HCT116 (cell line): ENCODE measurements at regions not wholly inside any gene's neighbourhood (a gene's known extent, or its start where the extent isn't known, plus 50 kb on each side); places are given as distances from the start of the nearest gene placed in this dataset.

Experiments
- ATAC-seq: fragments of 200-7000 bp; cut with Tn5 transposase; 2 replicates; pipeline ENCODE4 v1.9.1; 2020; ENCODE audit warnings: mild to moderate bottlenecking, moderate library complexity
- BruUV-seq: library from RNA; stranded (reverse); fragments of 400-500 nt; replicated peaks from 2 replicates; lab custom pipeline; 2021; lab: Mats Ljungman, UMichigan
- CTCF ChIA-PET: fragments of 300-600 bp; sonication (Branson Sonifier 250); formaldehyde crosslinking; loops from one replicate; lab custom pipeline; 2021; ENCODE audit warnings: antibody characterized with exemption; lab: Charles Lee
- POLR2A ChIA-PET: fragments of 300-600, 350-600 bp; sonication (Branson Sonifier 250); formaldehyde crosslinking; loops from one replicate; lab custom pipeline; 2021; ENCODE audit warnings: antibody characterized with exemption; lab: Charles Lee
- RAD21 ChIA-PET, 2 experiments: fragments of 300-600 bp; sonication (Branson Sonifier 250); formaldehyde crosslinking; loops; one replicate each; lab custom pipeline; 2023; ENCODE audit warnings: low total read pairs in 2 of 2; ENCODE audit not compliant: uncharacterized antibody in 2 of 2, unreplicated experiment in 2 of 2, low non-redundant PET in 1 of 2; lab: Charles Lee
- DNase-seq: peaks from one replicate; pipeline ENCODE4 v3.0.0-alpha.2; 2010; ENCODE audit warnings: low read depth, low spot score
- H2AFZ ChIP-seq: fragments of 200-600 bp; shearing (Covaris generic), sonication (generic); 2 replicates; pipeline ENCODE4 v1.6.1; 2017; ENCODE audit warnings: low read depth, mixed run types, mixed read lengths, antibody characterized with exemption, low read length; ENCODE audit not compliant: poor library complexity, severe bottlenecking
- H3K27ac ChIP-seq: 2 replicates; pipeline ENCODE4 v1.5.1; 2012; ENCODE audit warnings: low read depth, low read length
- H3K27me3 ChIP-seq: fragments of 200-600 bp; sonication (generic); 2 replicates; pipeline ENCODE4 v1.6.1; 2016; ENCODE audit warnings: mixed run types, low read length, mixed read lengths; ENCODE audit not compliant: insufficient read depth
- H3K36me3 ChIP-seq, 2 experiments: fragments of 200-500 bp in 1 of 2; fragments of 200-600 bp in 1 of 2; sonication (Bioruptor generic) in 1 of 2; sonication (generic) in 1 of 2; 2 replicates each; pipeline versions ENCODE4 v1.5.1 to v1.6.1; 2014 to 2016; ENCODE audit warnings: low read length in 2 of 2, inconsistent platforms in 1 of 2, mixed read lengths in 1 of 2, mixed run types in 1 of 2; ENCODE audit not compliant: insufficient read depth in 2 of 2, control insufficient read depth in 1 of 2
- H3K4me1 ChIP-seq, 2 experiments: fragments of 200-600 bp in 1 of 2; sonication (generic) in 1 of 2; 2 replicates each; pipeline versions ENCODE4 v1.5.1 to v1.6.1; 2012 to 2017; ENCODE audit warnings: low read length in 2 of 2, inconsistent platforms in 1 of 2, mild to moderate bottlenecking in 1 of 2, mixed read lengths in 1 of 2, mixed run types in 1 of 2, moderate library complexity in 1 of 2; ENCODE audit not compliant: insufficient read depth in 2 of 2, control insufficient read depth in 1 of 2
- H3K4me2 ChIP-seq: fragments of 200-600 bp; sonication (generic); 2 replicates; pipeline ENCODE4 v1.6.1; 2017; ENCODE audit warnings: mixed run types, low read length, mixed read lengths
- H3K4me3 ChIP-seq, 2 experiments: fragments of 200-600 bp in 1 of 2; sonication (generic) in 1 of 2; replicated peaks in 1 of 2; 2 replicates each; pipeline ENCODE4 v1.5.1; 2011 to 2016; ENCODE audit warnings: low read length in 2 of 2, control low read depth in 1 of 2, low read depth in 1 of 2, mild to moderate bottlenecking in 1 of 2, mixed read lengths in 1 of 2, mixed run types in 1 of 2
- H3K79me2 ChIP-seq: fragments of 200-600 bp; sonication (generic); 2 replicates; pipeline ENCODE4 v1.6.1; 2017; ENCODE audit warnings: mild to moderate bottlenecking, mixed run types, low read length, moderate library complexity, mixed read lengths; ENCODE audit not compliant: insufficient read depth
- H3K9ac ChIP-seq: fragments of 200-600 bp; sonication (generic); 2 replicates; pipeline ENCODE4 v1.6.1; 2016; ENCODE audit warnings: low read length, mixed read lengths
- H3K9me2 ChIP-seq: fragments of 200-600 bp; sonication (generic), shearing (Covaris generic); 2 replicates; pipeline ENCODE4 v1.6.1; 2017; ENCODE audit warnings: mixed run types, mild to moderate bottlenecking, moderate library complexity; ENCODE audit not compliant: insufficient read depth
- H3K9me3 ChIP-seq, 2 experiments: fragments of 200-500 bp in 1 of 2; fragments of 200-600 bp in 1 of 2; sonication (Bioruptor generic) in 1 of 2; sonication (generic) in 1 of 2; 2 replicates each; pipeline ENCODE4 v1.6.1; 2014 to 2017; ENCODE audit warnings: low read length in 2 of 2, mixed read lengths in 2 of 2, inconsistent platforms in 1 of 2, low read depth in 1 of 2, mild to moderate bottlenecking in 1 of 2, mixed run types in 1 of 2, moderate library complexity in 1 of 2; ENCODE audit not compliant: control insufficient read depth in 1 of 2, insufficient read depth in 1 of 2
- H4K20me1 ChIP-seq: fragments of 200-600 bp; sonication (generic), shearing (Covaris generic); 2 replicates; pipeline ENCODE4 v1.6.1; 2017; ENCODE audit warnings: mixed run types, mild to moderate bottlenecking, moderate library complexity; ENCODE audit not compliant: insufficient read depth
- ELF1 ChIP-seq: IDR thresholded peaks from 2 replicates; pipeline ENCODE4 v1.6.1; 2012; ENCODE audit warnings: low read depth, borderline replicate concordance
- EZH2 ChIP-seq: fragments of 200-600 bp; sonication (generic); IDR thresholded peaks from 2 replicates; pipeline ENCODE4 v1.6.1; 2017; ENCODE audit warnings: antibody characterized with exemption, mixed run types
- FOSL1 ChIP-seq: IDR thresholded peaks from 2 replicates; pipeline ENCODE4 v1.6.1; 2012; ENCODE audit warnings: low read depth
- TCF7L2 ChIP-seq: IDR thresholded peaks from 2 replicates; pipeline ENCODE4 v1.7.0; 2011; ENCODE audit warnings: borderline replicate concordance, inconsistent platforms; ENCODE audit not compliant: insufficient read depth, insufficient read length; ENCODE audit errors: extremely low read depth
- intact Hi-C: fragments of 100-400 bp; cut with micrococcal nuclease; formaldehyde crosslinking; loops from 2 replicates; pipeline ENCODE4 v1.10.0; 2022

DNA sequence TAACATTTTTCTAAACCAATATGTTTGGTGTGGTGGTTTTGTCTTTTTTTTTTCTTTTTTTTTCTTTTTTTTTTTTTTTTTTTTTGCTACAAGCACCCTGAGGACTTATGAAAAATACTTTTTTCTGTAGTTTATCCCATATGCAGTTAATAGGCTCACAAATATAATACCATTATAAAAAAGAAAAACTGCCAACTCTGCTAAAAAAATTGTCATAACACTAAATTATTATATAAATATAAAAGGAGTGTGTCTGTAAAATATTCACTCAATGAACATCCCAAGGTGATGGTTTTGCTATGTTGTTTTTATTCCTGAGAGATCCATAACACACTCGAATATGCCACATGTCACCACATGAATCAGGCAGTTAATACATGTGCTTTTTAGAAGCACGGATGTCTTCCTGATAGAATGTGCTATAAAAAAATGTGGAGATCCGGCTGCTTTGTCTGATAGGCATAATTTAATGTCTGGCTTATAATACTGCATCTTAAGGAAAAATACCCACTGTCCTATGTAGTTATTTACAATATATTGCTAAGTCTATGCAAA lies 110.7 kb upstream of the ZNF507 start:
- H3K9me2 ChIP-seq = no peaks in the 10 kb centered on the region
- no peak for ATAC-seq
- TF ChIP-seq ELF1 (no peak), EZH2 (no peak)
- TF ChIP-seq, all 23 proteins: peak for 0
- peaks cover 2% of the 10 kb centered on the region; the same call in 1 of the 2 replicates for H3K27me3 ChIP-seq
- H3K4me3 ChIP-seq = no peak overlapping the region
- no peaks in the 10 kb centered on the region for H3K9me3 ChIP-seq
- ChIA-PET POLR2A (no interaction called here), RAD21 (no interaction called here), CTCF (no interaction called here)
- H3K27ac ChIP-seq = no peak overlapping the region
- H3K4me1 ChIP-seq = no peaks in the 10 kb centered on the region
- H3K9ac ChIP-seq = no peak overlapping the region
- no peaks in the 10 kb centered on the region for H3K36me3 ChIP-seq
- no peaks in the 10 kb centered on the region for H3K79me2 ChIP-seq
- H2AFZ ChIP-seq = no peak overlapping the region
- H3K4me2 ChIP-seq = no peak overlapping the region
- no TSS peak for BruUV-seq
- no peak for DNase-seq
- intact Hi-C loops = no loop called here
- H4K20me1 ChIP-seq = no peaks in the 10 kb centered on the region

DNA sequence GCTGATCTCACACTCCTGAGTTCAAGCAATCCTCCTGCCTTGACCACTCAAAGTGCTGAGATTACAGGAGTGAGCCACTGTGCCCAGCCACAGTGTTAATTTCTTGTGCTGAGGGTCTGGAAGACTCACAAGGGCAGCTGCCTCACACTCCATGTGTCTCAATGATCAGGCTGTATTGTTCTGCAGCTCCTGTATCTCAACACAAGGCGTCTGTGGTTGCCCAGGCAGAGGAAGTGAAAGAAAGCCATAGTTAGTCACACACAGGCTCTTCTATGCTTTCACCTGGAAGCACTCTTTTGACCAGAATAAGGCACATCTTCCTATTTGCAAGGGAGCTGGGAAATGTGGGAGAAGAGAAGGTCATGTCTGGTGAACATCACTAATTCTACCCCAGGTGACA lies 107.3 kb upstream of the ZNF507 start:
- ChIA-PET POLR2A (no interaction called here), RAD21 (no interaction called here)
- TF ChIP-seq FOSL1 (no peak), TCF7L2 (no peak), EZH2 (no peak)

More for the DNA sequence above, 107.3 kb upstream of the ZNF507 start:
- H4K20me1 ChIP-seq = no peaks in the 10 kb centered on the region
- no peak overlapping the region for H3K4me3 ChIP-seq
- H3K4me2 ChIP-seq = no peak overlapping the region
- no peak for ATAC-seq
- no peak overlapping the region for H3K27ac ChIP-seq
- no peaks in the 10 kb centered on the region for H3K9me3 ChIP-seq
- no peaks in the 10 kb centered on the region for H3K9me2 ChIP-seq
- no peaks in the 10 kb centered on the region for H3K4me1 ChIP-seq
- BruUV-seq = no TSS peak
- no peak overlapping the region for H3K9ac ChIP-seq
- no peaks in the 10 kb centered on the region for H3K36me3 ChIP-seq
- no peak overlapping the region for H2AFZ ChIP-seq
- no peak for DNase-seq
- intact Hi-C loops = no loop called here
- no peaks in the 10 kb centered on the region for H3K79me2 ChIP-seq
- CTCF ChIA-PET = no interaction called here
- H3K27me3 ChIP-seq = peaks cover 2% of the 10 kb centered on the region; the same call in 1 of the 2 replicates
